RWPE2 (cell line): ENCODE measurements at regions not wholly inside any gene's neighbourhood (a gene's known extent, or its start where the extent isn't known, plus 50 kb on each side); places are given as distances from the start of the nearest gene placed in this dataset.

Experiments
- ATAC-seq: fragments of 200-7000 bp; cut with Tn5 transposase; 3 replicates; pipeline ENCODE4 v1.9.1; 2021; ENCODE audit warnings: low read depth
- DNase-seq: peaks from one replicate; pipeline ENCODE4 v3.0.0-alpha.2; 2020; ENCODE audit warnings: low spot score
- H3K27ac ChIP-seq: fragments of 450-650 bp; 2 replicates; pipeline ENCODE4 v1.5.1; 2017; ENCODE audit warnings: mild to moderate bottlenecking; ENCODE audit not compliant: poor library complexity, severe bottlenecking
- H3K27me3 ChIP-seq: fragments of 250-450 bp; sonication (Bioruptor Pico); 2 replicates; pipeline ENCODE4 v1.5.1; 2021; ENCODE audit warnings: mild to moderate bottlenecking, moderate library complexity; ENCODE audit not compliant: insufficient read depth, poor library complexity, severe bottlenecking
- H3K36me3 ChIP-seq: fragments of 250-450 bp; sonication (Bioruptor Pico); 2 replicates; pipeline ENCODE4 v1.5.1; 2020; ENCODE audit warnings: low read depth, mild to moderate bottlenecking, moderate library complexity
- H3K4me1 ChIP-seq: fragments of 250-450 bp; sonication (Bioruptor Pico); 2 replicates; pipeline ENCODE4 v1.5.1; 2021; ENCODE audit warnings: mild to moderate bottlenecking, moderate library complexity; ENCODE audit not compliant: insufficient read depth, poor library complexity, severe bottlenecking
- H3K4me3 ChIP-seq: fragments of 250-450 bp; sonication (Bioruptor Pico); 2 replicates; pipeline ENCODE4 v1.5.1; 2021; ENCODE audit warnings: mild to moderate bottlenecking, moderate library complexity; ENCODE audit not compliant: severe bottlenecking
- H3K9me3 ChIP-seq: fragments of 250-450 bp; sonication (Bioruptor Pico); 2 replicates; pipeline ENCODE4 v1.5.1; 2021; ENCODE audit warnings: mild to moderate bottlenecking, moderate library complexity; ENCODE audit not compliant: severe bottlenecking
- TF ChIP-seq, protein P1 (sequence below): fragments of 450-650 bp; IDR thresholded peaks from one replicate; pipeline ENCODE4 v1.5.1; 2017; ENCODE audit warnings: mild to moderate bottlenecking, moderate library complexity; ENCODE audit not compliant: poor library complexity, severe bottlenecking

DNA sequence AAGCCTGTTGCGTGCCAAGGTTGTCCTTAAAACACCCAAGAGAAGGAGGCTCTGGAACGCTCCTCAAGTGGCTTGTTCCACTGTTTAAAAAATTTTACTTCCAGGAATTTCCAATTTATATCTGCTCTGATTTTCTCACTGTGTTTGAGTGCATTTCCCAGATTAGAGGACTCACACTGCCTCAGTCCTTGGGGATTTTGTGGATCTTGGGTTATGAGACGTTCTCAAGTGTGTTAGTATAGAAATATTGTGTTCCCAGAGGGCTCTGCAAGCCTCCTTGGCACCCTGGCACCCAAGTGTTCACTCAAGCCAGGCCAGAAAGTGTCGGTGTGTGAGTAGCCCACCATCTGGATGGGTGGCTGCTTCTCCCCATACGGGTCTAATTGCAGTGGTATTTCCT is 192.2 kb downstream of the SNX10 start:
- no peak overlapping the region for H3K4me3 ChIP-seq
- H3K36me3 ChIP-seq: no peaks in the 10 kb centered on the region
- no peaks in the 10 kb centered on the region for H3K9me3 ChIP-seq
- no peak for ATAC-seq
- no peak for DNase-seq
- no peak overlapping the region for H3K27ac ChIP-seq
- no peaks in the 10 kb centered on the region for H3K27me3 ChIP-seq
- TF ChIP-seq, protein P1, sequence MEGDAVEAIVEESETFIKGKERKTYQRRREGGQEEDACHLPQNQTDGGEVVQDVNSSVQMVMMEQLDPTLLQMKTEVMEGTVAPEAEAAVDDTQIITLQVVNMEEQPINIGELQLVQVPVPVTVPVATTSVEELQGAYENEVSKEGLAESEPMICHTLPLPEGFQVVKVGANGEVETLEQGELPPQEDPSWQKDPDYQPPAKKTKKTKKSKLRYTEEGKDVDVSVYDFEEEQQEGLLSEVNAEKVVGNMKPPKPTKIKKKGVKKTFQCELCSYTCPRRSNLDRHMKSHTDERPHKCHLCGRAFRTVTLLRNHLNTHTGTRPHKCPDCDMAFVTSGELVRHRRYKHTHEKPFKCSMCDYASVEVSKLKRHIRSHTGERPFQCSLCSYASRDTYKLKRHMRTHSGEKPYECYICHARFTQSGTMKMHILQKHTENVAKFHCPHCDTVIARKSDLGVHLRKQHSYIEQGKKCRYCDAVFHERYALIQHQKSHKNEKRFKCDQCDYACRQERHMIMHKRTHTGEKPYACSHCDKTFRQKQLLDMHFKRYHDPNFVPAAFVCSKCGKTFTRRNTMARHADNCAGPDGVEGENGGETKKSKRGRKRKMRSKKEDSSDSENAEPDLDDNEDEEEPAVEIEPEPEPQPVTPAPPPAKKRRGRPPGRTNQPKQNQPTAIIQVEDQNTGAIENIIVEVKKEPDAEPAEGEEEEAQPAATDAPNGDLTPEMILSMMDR: no peak
- no peaks in the 10 kb centered on the region for H3K4me1 ChIP-seq

DNA sequence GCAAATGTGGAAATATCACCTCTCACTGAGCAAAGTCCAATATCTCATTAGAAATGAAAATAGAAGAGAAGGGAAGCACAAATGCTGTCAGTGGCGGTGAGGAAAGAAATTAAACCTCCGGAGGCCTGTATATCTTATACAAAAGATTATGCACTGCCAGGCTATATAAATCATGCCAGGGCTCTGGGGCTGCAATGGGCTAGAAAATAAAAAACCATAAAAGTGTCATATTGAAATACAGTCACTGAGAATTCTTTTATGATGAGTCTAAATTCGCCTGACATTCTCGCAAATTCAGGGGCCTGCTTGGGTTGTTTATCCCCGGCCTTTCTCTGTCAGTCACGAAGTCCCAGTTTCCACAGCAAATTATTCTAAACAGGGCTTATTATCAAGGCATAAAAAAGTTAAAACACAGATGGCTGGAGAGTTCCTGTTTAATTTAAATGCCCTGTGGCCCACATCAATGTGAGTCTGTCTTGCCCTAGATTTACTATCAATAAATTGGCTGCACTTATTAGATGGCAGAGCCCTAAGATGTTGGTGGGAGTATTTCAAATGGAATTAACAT is 193.8 kb downstream of the SNX10 start:
- DNase-seq: no peak
- no peaks in the 10 kb centered on the region for H3K36me3 ChIP-seq

DNA sequence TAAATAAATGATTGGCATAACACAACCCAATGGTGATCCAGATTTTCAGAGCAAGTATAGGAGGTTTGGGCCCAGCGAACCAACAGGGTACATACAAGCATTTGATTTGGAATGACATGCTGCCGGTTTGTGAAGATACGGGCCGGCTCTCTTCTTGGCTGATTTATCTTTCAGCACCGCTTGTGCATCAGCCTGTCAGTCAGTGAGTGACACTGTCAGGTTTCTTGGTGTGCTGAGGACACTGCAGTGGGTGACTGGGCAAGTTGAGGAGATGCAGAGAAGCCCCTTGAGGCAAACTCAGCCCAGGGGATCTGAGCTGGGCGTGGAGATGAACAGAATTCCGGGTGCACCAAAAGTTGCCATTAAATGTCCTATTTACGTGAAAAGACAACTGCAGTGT is 194.5 kb downstream of the SNX10 start:
- Histone ChIP-seq H3K36me3 (no peaks in the 10 kb centered on the region), H3K27ac (no peak overlapping the region), H3K9me3 (no peaks in the 10 kb centered on the region), H3K27me3 (no peaks in the 10 kb centered on the region), H3K4me1 (peaks cover 7% of the 10 kb centered on the region), H3K4me3 (no peak overlapping the region)
- no peak for DNase-seq
- no peak for ATAC-seq
- TF ChIP-seq, protein P1: no peak

More for the DNA sequence above, 193.8 kb downstream of the SNX10 start:
- ATAC-seq: no peak
- TF ChIP-seq, protein P1: no peak
- no peak overlapping the region for H3K27ac ChIP-seq
- H3K4me3 ChIP-seq: no peak overlapping the region
- no peaks in the 10 kb centered on the region for H3K9me3 ChIP-seq
- H3K27me3 ChIP-seq: no peaks in the 10 kb centered on the region
- H3K4me1 ChIP-seq: peaks cover under 1% of the 10 kb centered on the region

DNA sequence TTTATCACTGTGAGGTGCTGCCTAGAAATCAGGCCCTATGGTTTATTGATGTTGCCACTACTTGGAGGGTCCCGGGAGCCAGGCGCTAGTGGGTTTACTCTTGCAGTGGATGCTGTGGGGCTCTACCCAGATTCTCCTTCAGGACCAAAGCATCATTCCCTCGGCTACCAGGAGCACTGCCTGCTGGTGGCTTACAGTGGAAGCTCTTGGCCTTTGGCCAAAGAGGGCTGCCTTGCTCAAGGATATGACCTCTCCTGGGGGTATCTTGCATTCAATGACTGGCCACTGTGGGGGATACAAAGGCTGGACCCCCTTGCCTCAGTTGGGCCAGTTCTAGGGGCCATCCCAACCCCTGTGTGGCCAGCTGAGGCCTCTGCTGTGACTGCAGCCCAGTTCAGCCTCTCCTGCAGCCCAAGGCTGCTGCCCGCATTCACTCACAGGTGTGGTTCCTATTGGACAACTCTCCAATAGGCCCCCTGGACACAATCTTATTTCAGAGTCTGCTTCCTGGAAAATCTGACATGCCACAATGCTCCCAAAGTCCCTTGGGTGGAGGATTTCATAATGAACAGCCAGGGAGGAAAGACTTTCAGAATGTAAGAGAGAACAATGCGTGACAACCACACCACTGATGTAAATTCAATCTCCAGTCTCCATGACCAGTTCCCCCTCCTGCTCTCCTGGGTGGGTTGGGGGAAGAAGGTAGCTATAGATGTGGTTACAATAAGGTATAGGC is 196.3 kb downstream of the SNX10 start:
- no peak for DNase-seq
- Histone ChIP-seq H3K36me3 (no peaks in the 10 kb centered on the region), H3K27ac (no peak overlapping the region), H3K4me3 (no peak overlapping the region), H3K9me3 (no peaks in the 10 kb centered on the region), H3K27me3 (no peaks in the 10 kb centered on the region), H3K4me1 (peaks cover 13% of the 10 kb centered on the region)
- TF ChIP-seq, protein P1: no peak
- no peak for ATAC-seq

DNA sequence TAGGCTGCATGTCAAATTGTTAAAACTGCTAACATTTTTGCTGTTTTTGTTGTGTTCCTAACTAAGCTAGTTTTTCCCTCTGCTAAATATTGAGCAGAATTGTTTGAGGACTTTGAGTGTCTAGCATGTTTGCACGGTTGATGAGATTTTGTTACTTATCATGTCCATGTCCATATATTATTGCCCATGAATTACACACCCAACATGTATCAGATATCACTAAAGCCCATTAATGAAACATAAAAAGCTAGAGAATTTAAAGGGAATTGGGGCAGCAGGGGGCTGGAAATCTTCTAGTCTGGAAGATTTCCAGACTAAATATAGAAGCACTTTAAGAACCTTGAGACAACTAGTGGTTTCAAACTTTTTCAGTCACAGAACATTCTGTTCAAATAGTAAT is 197.7 kb downstream of the SNX10 start:
- Histone ChIP-seq H3K4me3 (no peak overlapping the region), H3K36me3 (no peaks in the 10 kb centered on the region), H3K4me1 (peaks cover 13% of the 10 kb centered on the region), H3K27me3 (no peaks in the 10 kb centered on the region), H3K27ac (no peak overlapping the region), H3K9me3 (no peaks in the 10 kb centered on the region)
- DNase-seq: no peak
- TF ChIP-seq, protein P1: no peak
- no peak for ATAC-seq
